Upper lobe of left lung (tissue), 6 donors: ENCODE measurements at regions not wholly inside any gene's neighbourhood (a gene's known extent, or its start where the extent isn't known, plus 50 kb on each side); places are given as distances from the start of the nearest gene placed in this dataset.
A peak's percentile ranks its signal among the peaks of the same experiment; 100 is the strongest.

Experiments
- ATAC-seq, 2 donors: fragments of 200-7000 bp; cut with Tn5 transposase; one replicate each; pipeline ENCODE4 v1.9.1; 2022; ENCODE audit warnings: mild to moderate bottlenecking in 2 of 2, moderate library complexity in 2 of 2; ENCODE audit not compliant: low FRiP score in 2 of 2
- DNase-seq, 2 donors: peaks; one replicate each; pipeline ENCODE4 v3.0.0-alpha.2; 2019 to 2020
- H3K27ac ChIP-seq, 4 donors: fragments of 200-600 bp; sonication (generic); one replicate each; pipeline ENCODE4 v1.5.1; 2016 to 2019
- H3K27me3 ChIP-seq, 4 donors: fragments of 200-600 bp; sonication (generic); one replicate each; pipeline ENCODE4 v1.5.1; 2017 to 2019
- H3K36me3 ChIP-seq, 4 donors: fragments of 200-600 bp; sonication (generic); one replicate each; pipeline ENCODE4 v1.5.1; 2016 to 2019
- H3K4me1 ChIP-seq, 4 donors: fragments of 200-600 bp; sonication (generic); one replicate each; pipeline ENCODE4 v1.5.1; 2018 to 2019
- H3K4me3 ChIP-seq, 4 donors: fragments of 200-600 bp; sonication (generic); one replicate each; pipeline ENCODE4 v1.5.1; 2017 to 2019; ENCODE audit warnings: mild to moderate bottlenecking in 2 of 4, moderate library complexity in 1 of 4
- H3K9me3 ChIP-seq, 4 donors: fragments of 200-600 bp; sonication (generic); one replicate each; pipeline ENCODE4 v1.5.1; 2018 to 2019
- CTCF ChIP-seq, 6 experiments: fragments of 450-650 bp in 4 of 6; fragments of 200-600 bp in 2 of 6; sonication (generic) in 2 of 6; IDR thresholded peaks; one replicate each; pipeline ENCODE4 v1.5.1; 2016 to 2019; ENCODE audit warnings: antibody characterized with exemption in 6 of 6
- EP300 ChIP-seq, 4 donors: sonication (generic); formaldehyde crosslinking; IDR thresholded peaks; one replicate each; pipeline ENCODE4 v1.5.1; 2017; ENCODE audit warnings: antibody characterized with exemption in 4 of 4, control low read depth in 2 of 4
- POLR2A ChIP-seq, 4 donors: fragments of 450-650 bp; IDR thresholded peaks; one replicate each; pipeline ENCODE4 v1.5.1; 2016 to 2017; ENCODE audit warnings: antibody characterized with exemption in 4 of 4, mild to moderate bottlenecking in 2 of 4
- POLR2AphosphoS5 ChIP-seq, 2 donors: sonication (generic); formaldehyde crosslinking; IDR thresholded peaks; one replicate each; pipeline ENCODE4 v1.5.1; 2017; ENCODE audit warnings: antibody characterized with exemption in 2 of 2
- WGBS, 2 donors: methylation state at CpG; one replicate each; pipeline ENCODE4 v1.1.5; 2017 to 2018; 5-methylcytosine and 5-hydroxymethylcytosine counted together
- donor health status: DM: no; HTN: no; CAD: no; lungs with moderate emphysema.
- donor health status: DM: no; HTN: yes; CAD: no; lungs with severe emphysema.

DNA sequence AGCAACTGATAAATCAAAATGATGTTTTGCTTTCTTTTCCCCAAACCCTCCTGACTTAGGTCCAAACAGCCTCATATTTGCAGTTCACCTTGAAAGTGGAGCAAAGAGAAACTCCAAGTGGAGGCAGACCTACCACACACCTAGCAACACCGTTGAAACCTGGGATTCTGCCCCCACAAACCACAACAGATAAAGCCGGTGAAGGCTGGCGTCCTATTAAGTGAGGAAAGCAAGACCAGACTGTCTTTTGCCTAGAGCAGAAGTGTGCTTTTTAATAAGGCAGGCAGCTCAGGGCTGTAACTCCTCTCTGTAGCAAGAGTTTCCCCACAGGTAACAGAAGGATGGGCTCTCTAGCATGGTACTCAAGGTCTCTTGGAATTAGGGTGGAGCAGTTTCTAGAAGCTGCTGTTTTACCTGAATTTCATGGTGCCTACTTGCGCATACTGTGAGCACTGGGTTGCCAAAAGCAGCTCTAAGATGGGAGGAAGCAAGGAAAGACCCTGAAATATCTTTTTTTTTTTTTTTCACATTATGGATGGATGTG lies 336.9 kb downstream of the BCL11A start:
- TF ChIP-seq EP300 (IDR thresholded peaks at IDR 0.05), result no peak
- TF ChIP-seq POLR2AphosphoS5 (IDR thresholded peaks at IDR 0.05), result no peak
- TF ChIP-seq POLR2A (IDR thresholded peaks at IDR 0.05), result no peak
- no peak for TF ChIP-seq CTCF (IDR thresholded peaks at IDR 0.05)
- H3K9me3 ChIP-seq, result no peaks in the 10 kb centered on the region
- peaks cover 6 to 10% (median 8%) of the 10 kb centered on the region in 4 donors for H3K4me1 ChIP-seq
- no peaks in the 10 kb centered on the region for H3K36me3 ChIP-seq
- H3K4me3 ChIP-seq, result no peak overlapping the region
- no peak overlapping the region for H3K27ac ChIP-seq
- ATAC-seq (no peak), DNase-seq (no peak)
- WGBS, 2 donors, result 34 to 40% methylated on average over 4 of the region's 4 CpGs
- no peaks in the 10 kb centered on the region for H3K27me3 ChIP-seq

GRCh38 chr2:60215386-60215901 lies 338.0 kb downstream of the BCL11A start:
- TF ChIP-seq CTCF (IDR thresholded peaks at IDR 0.05) (no peak), POLR2A (IDR thresholded peaks at IDR 0.05) (no peak), POLR2AphosphoS5 (IDR thresholded peaks at IDR 0.05) (no peak), EP300 (IDR thresholded peaks at IDR 0.05) (no peak)

DNA sequence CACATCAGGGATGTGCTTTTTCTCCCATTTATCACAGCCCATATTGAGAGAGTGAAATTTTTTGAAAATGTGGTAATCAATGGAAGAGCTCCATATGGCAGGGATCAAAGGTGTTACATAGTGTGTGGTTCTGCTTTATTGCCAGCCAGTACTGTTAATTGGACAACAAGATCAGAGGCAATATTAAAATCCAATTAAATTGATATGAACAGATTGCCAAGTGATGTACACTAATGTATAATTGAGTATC lies 338.9 kb downstream of the BCL11A start:
- H3K4me1 ChIP-seq, result peaks cover 6 to 10% (median 8%) of the 10 kb centered on the region in 4 donors

More at GRCh38 chr2:60215386-60215901, 338.0 kb downstream of the BCL11A start:
- no peak overlapping the region for H3K27ac ChIP-seq
- no peaks in the 10 kb centered on the region for H3K9me3 ChIP-seq
- 54 to 64% methylated on average over 11 to 17 of the region's 17 CpGs for WGBS, 2 donors
- ATAC-seq (no peak), DNase-seq (peak in 1 of 2 donors; percentile 7)
- no peak overlapping the region for H3K4me3 ChIP-seq
- no peaks in the 10 kb centered on the region for H3K36me3 ChIP-seq
- H3K4me1 ChIP-seq, result peaks cover 6 to 10% (median 8%) of the 10 kb centered on the region in 4 donors
- H3K27me3 ChIP-seq, result no peaks in the 10 kb centered on the region

DNA sequence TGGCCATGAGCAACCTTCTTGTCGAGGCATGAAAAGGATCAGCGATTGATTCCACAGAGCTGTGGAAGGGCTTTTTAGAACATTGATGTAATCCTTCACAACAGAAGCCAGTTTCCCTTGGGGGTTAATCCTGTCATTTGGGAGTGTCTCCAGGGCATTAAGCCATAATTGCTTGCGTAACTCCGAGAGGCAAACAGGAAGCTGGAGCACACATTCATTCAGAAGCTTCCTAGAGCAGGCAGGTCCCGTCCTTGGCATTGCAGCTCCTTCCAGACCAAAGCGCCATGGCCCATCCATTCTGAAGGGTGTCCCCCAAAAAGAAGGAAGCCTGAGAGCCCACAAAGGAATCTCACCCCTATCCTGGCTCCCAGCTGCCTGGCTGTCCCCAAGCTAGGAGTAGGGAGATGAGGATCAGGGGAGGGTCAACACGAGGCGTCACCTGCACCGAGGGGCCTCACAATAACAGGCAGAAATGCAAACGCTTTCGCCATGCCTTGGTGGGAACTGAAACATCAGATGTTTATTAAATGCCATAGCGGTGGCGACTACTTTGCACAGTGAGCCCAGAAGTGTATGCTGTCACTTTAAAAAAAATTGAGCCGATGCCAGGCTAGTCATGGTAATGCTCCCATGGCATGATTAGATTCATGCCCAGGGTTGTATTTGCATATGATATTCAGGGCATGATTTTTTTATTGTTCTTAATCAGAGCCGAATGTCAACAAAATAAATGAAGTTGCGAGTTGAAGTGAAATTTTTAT lies 339.4 kb downstream of the BCL11A start:
- H3K4me1 ChIP-seq, result peaks cover 6 to 10% (median 8%) of the 10 kb centered on the region in 4 donors
- peak; percentile 38 to 63 for ATAC-seq
- no peak overlapping the region for H3K4me3 ChIP-seq
- no peaks in the 10 kb centered on the region for H3K27me3 ChIP-seq
- DNase-seq, result peak in 1 of 2 donors; percentile 64
- WGBS, 2 donors, result 59 to 61% methylated on average over 15 to 16 of the region's 16 CpGs
- no peaks in the 10 kb centered on the region for H3K9me3 ChIP-seq
- no peak for TF ChIP-seq POLR2A (IDR thresholded peaks at IDR 0.05)
- no peak for TF ChIP-seq POLR2AphosphoS5 (IDR thresholded peaks at IDR 0.05)
- no peak for TF ChIP-seq EP300 (IDR thresholded peaks at IDR 0.05)
- TF ChIP-seq CTCF (IDR thresholded peaks at IDR 0.05), result no peak
- H3K36me3 ChIP-seq, result no peaks in the 10 kb centered on the region
- H3K27ac ChIP-seq, result no peak overlapping the region

More for the DNA sequence above, 338.9 kb downstream of the BCL11A start:
- Histone ChIP-seq H3K4me3 (no peak overlapping the region), H3K9me3 (no peaks in the 10 kb centered on the region), H3K27me3 (no peaks in the 10 kb centered on the region), H3K36me3 (no peaks in the 10 kb centered on the region), H3K27ac (no peak overlapping the region)
- no peak for ATAC-seq
- no peak for DNase-seq
- TF ChIP-seq CTCF (IDR thresholded peaks at IDR 0.05) (no peak), POLR2AphosphoS5 (IDR thresholded peaks at IDR 0.05) (no peak), POLR2A (IDR thresholded peaks at IDR 0.05) (no peak), EP300 (IDR thresholded peaks at IDR 0.05) (no peak)
